ENCODE measurements at regions not wholly inside any gene's neighbourhood (a gene's known extent, or its start where the extent isn't known, plus 50 kb on each side); places are given as distances from the start of the nearest gene placed in this dataset.

DNA sequence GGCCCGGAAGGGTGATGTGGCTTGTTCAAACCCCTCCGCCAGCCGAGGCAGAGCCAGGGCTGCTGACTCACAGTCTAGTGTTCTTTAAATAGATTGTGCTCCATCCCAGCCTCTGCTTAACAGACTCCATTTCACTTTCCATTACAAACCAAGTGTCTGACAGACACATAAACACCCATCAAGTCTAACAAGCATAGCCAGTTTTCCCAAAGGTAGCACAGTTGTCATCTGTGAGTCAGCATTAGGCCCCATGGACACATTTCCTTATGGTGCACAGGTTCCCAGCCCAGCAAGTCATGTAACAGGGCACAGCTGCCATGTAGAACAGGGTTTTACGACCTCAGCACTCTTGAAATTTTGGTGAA lies 109.9 kb upstream of the RAP2B start (continued):
- no peak for TF ChIP-seq ZNF274 (IDR thresholded peaks at IDR 0.05; ENCODE audit: low read depth, low read length)
- peak; percentile 95 for TF ChIP-seq FOSL1 (IDR thresholded peaks at IDR 0.05; ENCODE audit: low read depth)

DNA sequence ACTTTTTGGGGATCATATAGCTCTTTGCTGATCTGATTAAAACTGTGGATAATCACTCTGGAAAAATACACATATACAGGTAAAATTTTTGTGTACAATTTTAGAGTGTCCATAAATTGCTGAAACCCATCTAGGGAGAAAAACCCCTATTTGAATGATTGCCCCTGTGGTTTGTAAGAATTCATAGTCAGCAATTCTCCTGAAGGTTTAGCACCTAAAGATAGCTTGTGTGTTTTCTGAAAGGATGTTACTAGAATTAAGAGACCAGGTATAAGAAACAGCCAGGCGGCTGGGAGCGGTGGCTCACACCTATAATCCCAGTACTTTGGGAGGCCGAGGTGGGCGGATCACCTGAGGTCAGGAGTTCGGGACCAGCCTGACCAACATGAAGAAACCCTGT lies 106.8 kb upstream of the RAP2B start:
- TF ChIP-seq, protein P1, sequence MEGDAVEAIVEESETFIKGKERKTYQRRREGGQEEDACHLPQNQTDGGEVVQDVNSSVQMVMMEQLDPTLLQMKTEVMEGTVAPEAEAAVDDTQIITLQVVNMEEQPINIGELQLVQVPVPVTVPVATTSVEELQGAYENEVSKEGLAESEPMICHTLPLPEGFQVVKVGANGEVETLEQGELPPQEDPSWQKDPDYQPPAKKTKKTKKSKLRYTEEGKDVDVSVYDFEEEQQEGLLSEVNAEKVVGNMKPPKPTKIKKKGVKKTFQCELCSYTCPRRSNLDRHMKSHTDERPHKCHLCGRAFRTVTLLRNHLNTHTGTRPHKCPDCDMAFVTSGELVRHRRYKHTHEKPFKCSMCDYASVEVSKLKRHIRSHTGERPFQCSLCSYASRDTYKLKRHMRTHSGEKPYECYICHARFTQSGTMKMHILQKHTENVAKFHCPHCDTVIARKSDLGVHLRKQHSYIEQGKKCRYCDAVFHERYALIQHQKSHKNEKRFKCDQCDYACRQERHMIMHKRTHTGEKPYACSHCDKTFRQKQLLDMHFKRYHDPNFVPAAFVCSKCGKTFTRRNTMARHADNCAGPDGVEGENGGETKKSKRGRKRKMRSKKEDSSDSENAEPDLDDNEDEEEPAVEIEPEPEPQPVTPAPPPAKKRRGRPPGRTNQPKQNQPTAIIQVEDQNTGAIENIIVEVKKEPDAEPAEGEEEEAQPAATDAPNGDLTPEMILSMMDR (IDR thresholded peaks at IDR 0.05 in 2 of 3, conservative IDR thresholded peaks at IDR 0.05 in 1 of 3; ENCODE audit: borderline replicate concordance in 1 of 3, insufficient read depth in 1 of 3, low read depth in 2 of 3, low read length in 2 of 3): no peak
- TF ChIP-seq TCF7L2 (IDR thresholded peaks at IDR 0.05; ENCODE audit: borderline replicate concordance, extremely low read depth, insufficient read depth, insufficient read length): no peak
- no peak for TF ChIP-seq EZH2 (IDR thresholded peaks at IDR 0.05)
- TF ChIP-seq FOSL1 (IDR thresholded peaks at IDR 0.05; ENCODE audit: low read depth): no peak
- TF ChIP-seq, protein P2, sequence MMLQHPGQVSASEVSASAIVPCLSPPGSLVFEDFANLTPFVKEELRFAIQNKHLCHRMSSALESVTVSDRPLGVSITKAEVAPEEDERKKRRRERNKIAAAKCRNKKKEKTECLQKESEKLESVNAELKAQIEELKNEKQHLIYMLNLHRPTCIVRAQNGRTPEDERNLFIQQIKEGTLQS (IDR thresholded peaks at IDR 0.05): no peak
- no peaks in the 10 kb centered on the region for H3K79me2 ChIP-seq (ENCODE audit: insufficient read depth, low read length)
- no peak overlapping the region for H2AFZ ChIP-seq (ENCODE audit: low read depth, low read length, poor library complexity, severe bottlenecking)
- CTCF ChIA-PET: interaction anchor here (1.3 kb wide), 1 partner anchor 106 kb away, joined by 3 read pairs; no protein-coding TSS in a partner anchor
- no peak for DNase-seq (ENCODE audit: low read depth, low spot score)
- ATAC-seq: no peak
- H3K9ac ChIP-seq (ENCODE audit: low read length): no peak overlapping the region
- no peaks in the 10 kb centered on the region for H4K20me1 ChIP-seq (ENCODE audit: insufficient read depth)
- no peak overlapping the region for H3K4me3 ChIP-seq (replicated peaks in 1 of 2; ENCODE audit: low read depth in 1 of 2, low read length in 2 of 2)
- BruUV-seq (replicated peaks): no TSS peak
- H3K9me2 ChIP-seq (ENCODE audit: insufficient read depth): no peaks in the 10 kb centered on the region
- POLR2A ChIA-PET: interaction anchor here (0.9 to 1.2 kb wide), 2 partner anchors 12 to 106 kb away, joined by 3 to 4 read pairs; no protein-coding TSS in a partner anchor
- peaks cover 28 to 61% of the 10 kb centered on the region in 2 experiments for H3K4me1 ChIP-seq (ENCODE audit: control insufficient read depth in 1 of 2, insufficient read depth in 2 of 2, low read length in 2 of 2)
- intact Hi-C loops (cut with micrococcal nuclease): no loop called here
- no peaks in the 10 kb centered on the region for H3K27me3 ChIP-seq (ENCODE audit: insufficient read depth, low read length)
- no peak overlapping the region for H3K27ac ChIP-seq (ENCODE audit: low read depth, low read length)
- H3K4me2 ChIP-seq (ENCODE audit: low read length): no peak overlapping the region
- H3K36me3 ChIP-seq (ENCODE audit: control insufficient read depth in 1 of 2, insufficient read depth in 2 of 2, low read length in 2 of 2): no peaks in the 10 kb centered on the region
- RAD21 ChIA-PET (ENCODE audit: low non-redundant PET in 1 of 2, low total read pairs in 2 of 2, uncharacterized antibody in 2 of 2, unreplicated experiment in 2 of 2): no interaction called here
- no peaks in the 10 kb centered on the region for H3K9me3 ChIP-seq (ENCODE audit: control insufficient read depth in 1 of 2, insufficient read depth in 1 of 2, low read depth in 1 of 2, low read length in 2 of 2)
